HUDEP-2 (cell line): ENCODE measurements at regions not wholly inside any gene's neighbourhood (a gene's known extent, or its start where the extent isn't known, plus 50 kb on each side); places are given as distances from the start of the nearest gene placed in this dataset.

Source experiments
- DNase-seq, 76 experiments: peaks; one replicate each; lab custom pipeline; 2025; ENCODE audit not compliant: unreplicated experiment in 76 of 76; lab: John Stamatoyannopoulos, UW

- no peak for DNase-seq
Measured at GRCh38 chr2:149984311-149984710, 396.7 kb upstream of the MMADHC start.

GRCh38 chr2:149972066-149972465 lies 384.5 kb upstream of the MMADHC start:
- no peak for DNase-seq

- no peak for DNase-seq
Measured at GRCh38 chr2:149954981-149955600, 367.5 kb upstream of the MMADHC start.

- peak in 4 of 76 experiments; percentile 0 to 31 (median 10) for DNase-seq
Measured at GRCh38 chr2:149953627-149954026, 366.1 kb upstream of the MMADHC start.

- DNase-seq = no peak
Measured at GRCh38 chr2:149931486-149931885, 343.9 kb upstream of the MMADHC start.

- peak in 1 of 76 experiments; percentile 8 for DNase-seq
Measured at GRCh38 chr2:149928011-149928410, 340.4 kb upstream of the MMADHC start.

GRCh38 chr2:149926149-149926548 lies 338.6 kb upstream of the MMADHC start:
- no peak for DNase-seq

- DNase-seq = no peak
Measured at GRCh38 chr2:149924549-149925213, 337.1 kb upstream of the MMADHC start.

GRCh38 chr2:149924028-149924427 lies 336.5 kb upstream of the MMADHC start:
- DNase-seq = no peak

GRCh38 chr2:149921911-149922616 lies 334.5 kb upstream of the MMADHC start:
- DNase-seq = no peak

- no peak for DNase-seq
Measured at GRCh38 chr2:149920389-149920788, 332.8 kb upstream of the MMADHC start.

- DNase-seq = no peak
Measured at GRCh38 chr2:149915151-149915550, 327.6 kb upstream of the MMADHC start.

- peak in 72 of 76 experiments; percentile 7 to 93 (median 68) for DNase-seq
Measured at GRCh38 chr2:149908726-149909683, 321.4 kb upstream of the MMADHC start.

- DNase-seq = no peak
Measured at GRCh38 chr2:149906886-149907285, 319.3 kb upstream of the MMADHC start.

- no peak for DNase-seq
Measured at GRCh38 chr2:149904352-149905175, 317.0 kb upstream of the MMADHC start.

- no peak for DNase-seq
Measured at GRCh38 chr2:149903626-149904025, 316.1 kb upstream of the MMADHC start.

- no peak for DNase-seq
Measured at GRCh38 chr2:149902081-149902480, 314.5 kb upstream of the MMADHC start.

GRCh38 chr2:149901231-149901859 lies 313.8 kb upstream of the MMADHC start:
- DNase-seq = no peak

GRCh38 chr2:149899390-149899789 lies 311.8 kb upstream of the MMADHC start:
- DNase-seq = no peak
